D721Med (cell line): ENCODE measurements at regions not wholly inside any gene's neighbourhood (a gene's known extent, or its start where the extent isn't known, plus 50 kb on each side); places are given as distances from the start of the nearest gene placed in this dataset.

Experiments
- DNase-seq: peaks from one replicate; pipeline ENCODE4 v3.0.0; 2011; ENCODE audit warnings: low spot score; ENCODE audit not compliant: insufficient read length
- FAIRE-seq: peaks from 2 replicates; lab custom pipeline; 2011; peaks lifted over from hg19 to GRCh38; lab: Jason Lieb, UNC
- TF ChIP-seq, protein P1 (sequence below): IDR thresholded peaks from 2 replicates; pipeline ENCODE4 v1.5.1; 2012; ENCODE audit warnings: mild to moderate bottlenecking, control low read depth; ENCODE audit not compliant: insufficient read depth; ENCODE audit errors: missing control alignments

DNA sequence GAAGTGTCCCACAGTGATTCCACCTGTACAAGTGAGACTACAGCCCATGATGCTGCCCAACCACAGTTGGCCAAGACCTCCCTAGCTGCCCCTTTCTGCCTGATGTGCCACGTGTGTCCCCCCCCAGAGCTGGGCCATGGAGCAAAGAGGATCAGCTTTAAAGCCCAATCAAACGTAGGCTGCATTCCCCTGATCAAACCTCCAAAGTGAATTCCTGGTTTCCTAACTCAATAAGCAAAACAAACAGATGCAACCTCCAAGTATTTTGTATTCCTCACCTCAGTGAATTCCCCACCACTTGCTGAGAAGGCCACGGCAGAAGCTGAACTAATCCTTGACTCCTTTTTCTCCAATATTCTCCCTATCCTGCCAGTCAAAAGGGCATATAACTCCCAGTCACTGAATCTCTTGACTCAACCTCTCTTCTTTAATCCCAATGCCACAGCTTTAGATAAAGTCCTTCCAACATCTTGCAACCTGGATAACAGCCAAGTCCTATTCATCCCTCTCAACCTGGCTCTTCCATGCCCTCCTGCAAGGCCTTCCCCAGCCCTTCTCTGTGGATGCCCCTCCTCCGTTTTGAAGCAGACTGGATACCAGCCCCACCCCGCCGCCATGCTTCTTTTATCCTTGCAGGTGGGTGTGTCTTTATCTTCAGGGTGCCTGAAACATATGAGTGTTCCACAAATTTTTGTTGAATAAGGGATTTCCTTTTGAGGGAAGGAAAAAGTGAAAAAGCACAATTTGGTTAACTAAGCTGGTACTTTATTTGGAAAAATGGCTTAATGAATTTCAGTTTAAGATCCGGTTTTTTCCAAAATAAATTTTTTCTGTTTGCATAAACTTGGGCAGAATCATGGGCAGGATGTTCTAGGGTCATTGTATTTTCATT, 285.2 kb upstream of the MKLN1 start:
- TF ChIP-seq, protein P1, sequence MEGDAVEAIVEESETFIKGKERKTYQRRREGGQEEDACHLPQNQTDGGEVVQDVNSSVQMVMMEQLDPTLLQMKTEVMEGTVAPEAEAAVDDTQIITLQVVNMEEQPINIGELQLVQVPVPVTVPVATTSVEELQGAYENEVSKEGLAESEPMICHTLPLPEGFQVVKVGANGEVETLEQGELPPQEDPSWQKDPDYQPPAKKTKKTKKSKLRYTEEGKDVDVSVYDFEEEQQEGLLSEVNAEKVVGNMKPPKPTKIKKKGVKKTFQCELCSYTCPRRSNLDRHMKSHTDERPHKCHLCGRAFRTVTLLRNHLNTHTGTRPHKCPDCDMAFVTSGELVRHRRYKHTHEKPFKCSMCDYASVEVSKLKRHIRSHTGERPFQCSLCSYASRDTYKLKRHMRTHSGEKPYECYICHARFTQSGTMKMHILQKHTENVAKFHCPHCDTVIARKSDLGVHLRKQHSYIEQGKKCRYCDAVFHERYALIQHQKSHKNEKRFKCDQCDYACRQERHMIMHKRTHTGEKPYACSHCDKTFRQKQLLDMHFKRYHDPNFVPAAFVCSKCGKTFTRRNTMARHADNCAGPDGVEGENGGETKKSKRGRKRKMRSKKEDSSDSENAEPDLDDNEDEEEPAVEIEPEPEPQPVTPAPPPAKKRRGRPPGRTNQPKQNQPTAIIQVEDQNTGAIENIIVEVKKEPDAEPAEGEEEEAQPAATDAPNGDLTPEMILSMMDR: no peak
- FAIRE-seq (no peak), DNase-seq (no peak)

DNA sequence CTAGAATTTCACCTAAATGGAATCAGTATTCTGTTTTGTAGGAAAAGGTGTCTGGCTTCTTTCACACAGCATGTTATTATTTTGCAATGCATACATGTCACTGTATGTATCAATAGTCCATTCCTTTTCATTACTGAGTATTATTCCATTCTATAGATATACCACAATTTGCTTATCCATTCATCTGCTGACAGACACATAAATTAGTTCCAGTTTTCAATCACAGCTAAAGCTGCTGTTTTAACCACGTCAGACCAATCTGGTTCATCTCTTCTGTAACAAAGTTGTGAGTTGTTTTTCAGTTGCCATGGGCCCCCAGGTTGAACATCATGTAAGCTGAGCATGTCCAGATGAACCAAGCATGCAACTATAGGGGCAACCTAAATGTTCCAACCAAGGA, 282.1 kb upstream of the MKLN1 start:
- DNase-seq (no peak), FAIRE-seq (no peak)

DNA sequence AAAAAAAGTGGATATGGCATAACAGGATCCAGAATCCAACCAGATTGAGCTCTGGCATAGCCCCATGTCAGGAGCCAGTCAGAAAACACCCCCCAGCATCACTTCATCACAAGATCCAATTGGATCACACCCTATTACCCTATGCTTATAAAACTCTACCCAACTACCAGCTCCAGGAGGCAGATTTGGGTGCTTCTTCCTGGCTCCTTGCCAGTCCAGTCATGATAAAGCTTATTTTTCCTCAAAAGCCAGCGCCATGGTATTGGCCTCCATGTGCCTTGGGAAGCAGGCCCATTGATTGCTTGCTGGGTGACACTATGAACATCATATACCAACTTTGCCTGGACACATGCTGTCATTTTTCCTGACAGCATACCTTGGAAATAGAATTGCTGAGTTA, 281.4 kb upstream of the MKLN1 start:
- TF ChIP-seq, protein P1: no peak
- FAIRE-seq (no peak), DNase-seq (no peak)

More for the DNA sequence above, 282.1 kb upstream of the MKLN1 start:
- TF ChIP-seq, protein P1: no peak

DNA sequence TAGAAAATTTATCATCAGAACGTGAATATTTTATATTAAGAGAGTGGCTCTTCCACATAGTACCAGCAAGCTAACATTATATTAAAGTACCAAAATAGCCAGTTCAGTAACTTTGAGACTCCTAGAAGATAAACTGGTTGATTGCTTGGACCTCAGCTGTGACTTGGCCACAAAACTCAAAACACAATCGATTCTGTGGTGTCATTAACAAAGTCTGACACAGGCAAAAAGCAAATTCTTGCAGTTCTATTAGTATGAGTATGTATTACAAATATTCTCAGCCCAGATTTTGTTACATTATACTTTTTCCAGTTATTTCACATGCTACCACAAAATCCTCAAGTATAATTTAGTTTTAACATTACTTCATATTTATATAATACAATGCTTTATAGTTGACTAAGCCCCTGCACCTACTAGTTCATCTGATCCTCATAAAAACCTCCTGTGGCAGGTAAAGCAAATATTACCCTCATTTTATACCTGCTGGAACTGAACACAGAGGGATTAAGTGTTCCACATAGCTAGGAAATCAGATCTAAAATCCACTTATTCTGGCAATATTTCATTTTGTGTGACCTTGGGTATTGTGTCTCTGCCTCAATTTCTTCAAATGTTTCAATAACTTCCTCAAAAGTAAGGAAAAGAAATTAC, 279.9 kb upstream of the MKLN1 start:
- TF ChIP-seq, protein P1: no peak
- FAIRE-seq: no peak
- DNase-seq: no peak

DNA sequence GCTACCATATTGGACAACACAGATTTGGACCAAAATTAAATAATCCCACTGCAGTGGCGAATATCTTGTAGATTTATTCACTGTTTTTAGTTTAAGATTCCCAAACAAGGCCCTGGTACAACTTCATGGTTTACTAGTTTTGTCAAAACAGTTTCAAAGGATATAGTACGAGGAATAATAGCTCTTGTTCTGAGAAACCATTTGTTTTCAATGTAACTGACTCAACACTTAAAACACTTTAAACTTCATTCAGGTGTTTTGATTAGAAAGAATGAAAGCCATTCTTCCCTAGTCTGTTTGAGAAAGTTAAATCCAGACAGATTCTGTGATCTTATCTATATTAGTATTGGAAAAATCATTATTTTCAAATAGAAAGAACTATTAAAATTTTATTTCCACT, 276.4 kb upstream of the MKLN1 start:
- DNase-seq: no peak
- FAIRE-seq: no peak
- TF ChIP-seq, protein P1: no peak

DNA sequence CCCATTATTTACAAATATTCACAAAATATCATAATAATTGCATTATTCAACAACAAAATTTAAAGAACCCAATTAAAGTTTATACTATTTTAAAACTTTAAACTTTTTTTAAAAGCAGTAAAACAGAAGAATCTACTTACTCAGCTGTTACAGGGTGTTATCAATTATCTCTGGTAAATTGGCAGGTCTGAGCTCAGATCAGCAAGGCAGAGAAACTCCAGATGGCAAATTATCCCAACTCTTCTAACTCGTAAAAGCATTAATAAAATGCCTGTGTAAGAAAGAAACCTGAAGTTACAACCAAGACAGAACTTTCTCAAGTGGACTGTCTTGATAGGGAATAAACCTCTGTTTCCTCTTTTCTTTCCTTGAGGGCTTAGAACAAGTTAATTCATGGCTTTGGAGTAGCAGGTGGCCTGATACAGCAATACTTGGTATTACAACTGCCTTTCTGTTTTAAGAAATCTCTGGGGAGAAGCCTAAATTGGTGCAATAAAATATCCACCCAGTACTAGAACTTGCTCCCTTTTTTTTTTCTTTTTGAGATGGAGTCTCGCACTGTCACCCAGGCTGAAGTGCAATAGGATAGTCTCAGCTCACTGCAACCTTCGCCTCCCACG, 275.3 kb upstream of the MKLN1 start:
- TF ChIP-seq, protein P1: no peak
- DNase-seq: no peak
- no peak for FAIRE-seq
